ENCODE measurements at regions not wholly inside any gene's neighbourhood (a gene's known extent, or its start where the extent isn't known, plus 50 kb on each side); places are given as distances from the start of the nearest gene placed in this dataset.

- TF ChIP-seq CTCF (IDR thresholded peaks at IDR 0.05; ENCODE audit: low read length) = no peak
- TF ChIP-seq EZH2 (IDR thresholded peaks at IDR 0.05; ENCODE audit: borderline replicate concordance, low read length) = no peak
These were observed 352.6 kb downstream of the TBC1D4 start for GRCh38 chr13:75129331-75129730.

Data from OCI-LY1 (cell line).